Limb (tissue), 2 donors: ENCODE measurements at regions not wholly inside any gene's neighbourhood (a gene's known extent, or its start where the extent isn't known, plus 50 kb on each side); places are given as distances from the start of the nearest gene placed in this dataset.

Source experiments
- DNase-seq, 2 donors: peaks; one replicate each; pipeline ENCODE4 v3.0.0-alpha.2; 2016; ENCODE audit errors: extremely low spot score in 2 of 2

GRCh38 chrX:147405764-147406163 is 506.0 kb upstream of the FMR1 start:
- DNase-seq, result no peak

- DNase-seq, result no peak
These were observed 508.7 kb upstream of the FMR1 start for GRCh38 chrX:147403040-147403439.

DNA sequence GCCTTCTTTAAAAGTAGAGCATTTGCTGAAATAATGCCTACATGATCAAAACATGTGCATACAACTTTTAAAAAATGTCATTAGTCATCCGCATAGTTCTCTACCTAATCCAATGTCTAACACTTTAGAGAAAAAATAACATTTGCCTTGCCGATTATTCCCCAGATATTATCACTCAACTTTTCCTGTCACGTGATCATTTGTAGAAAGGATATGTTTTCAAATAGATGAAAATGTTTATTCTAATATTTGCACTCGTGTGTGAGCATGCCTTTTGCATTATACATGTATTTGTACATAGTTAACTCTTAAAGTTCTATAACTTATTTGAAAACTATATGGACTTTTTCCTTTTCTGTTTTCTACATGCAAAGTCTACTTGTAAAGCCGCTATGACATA is 533.0 kb upstream of the FMR1 start:
- DNase-seq, result no peak

- no peak for DNase-seq
These were observed 534.0 kb upstream of the FMR1 start for GRCh38 chrX:147377728-147378127.

- DNase-seq, result peak in 1 of 2 donors; percentile 21
These were observed 534.9 kb upstream of the FMR1 start for GRCh38 chrX:147376601-147377422.

GRCh38 chrX:147364896-147365295 is 546.8 kb upstream of the FMR1 start:
- no peak for DNase-seq

GRCh38 chrX:147351644-147352043 is 537.1 kb upstream of the CXorf51A start:
- DNase-seq, result no peak

GRCh38 chrX:147343467-147343866 is 528.9 kb upstream of the CXorf51A start:
- DNase-seq, result no peak

DNA sequence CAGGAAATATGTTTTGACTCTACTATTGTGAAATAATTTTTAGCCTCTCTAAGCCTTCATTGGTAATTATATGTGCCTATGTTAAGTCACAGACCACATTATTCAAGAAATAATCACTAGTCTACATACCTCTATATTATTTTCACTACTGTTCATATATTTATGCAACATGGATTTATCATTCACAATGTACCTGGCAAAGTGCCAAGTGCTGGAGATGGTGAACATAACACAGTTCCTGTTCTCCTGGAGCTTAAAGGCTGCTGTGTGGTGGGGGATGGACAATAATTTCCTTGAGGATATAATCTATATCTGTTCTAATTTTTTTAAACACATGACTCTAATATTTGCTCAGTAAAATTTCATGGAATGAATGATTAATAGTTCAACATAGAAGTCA is 527.7 kb upstream of the CXorf51A start:
- DNase-seq, result no peak

DNA sequence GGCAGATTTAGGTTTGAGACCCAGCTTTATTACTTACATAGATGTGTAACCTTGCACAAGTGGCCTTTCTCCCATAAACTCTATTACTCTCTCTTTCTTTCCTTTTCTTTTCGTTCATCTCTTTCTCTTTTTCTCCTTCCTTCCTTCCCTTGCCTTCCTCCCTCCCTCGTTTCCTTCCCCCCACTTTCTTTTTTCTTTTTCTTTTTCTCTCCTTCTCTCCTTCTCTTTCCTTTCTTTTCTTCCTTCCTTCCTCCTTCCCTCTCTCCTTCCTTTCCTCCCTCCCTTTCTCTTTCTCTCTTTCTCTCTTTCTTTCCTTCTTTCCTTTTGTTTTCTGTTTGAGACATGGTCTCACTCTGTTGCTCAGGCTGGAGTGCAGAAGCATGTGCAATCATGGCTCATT is 526.4 kb upstream of the CXorf51A start:
- no peak for DNase-seq

- DNase-seq, result no peak
These were observed 519.3 kb upstream of the CXorf51A start for GRCh38 chrX:147333821-147334220.

- no peak for DNase-seq
These were observed 508.0 kb upstream of the CXorf51A start for GRCh38 chrX:147322496-147322895.

GRCh38 chrX:147315483-147315882 is 500.9 kb upstream of the CXorf51A start:
- no peak for DNase-seq
